ENCODE measurements at regions not wholly inside any gene's neighbourhood (a gene's known extent, or its start where the extent isn't known, plus 50 kb on each side); places are given as distances from the start of the nearest gene placed in this dataset.

GRCh38 chr7:136605532-136606329 lies 262.7 kb upstream of the CHRM2 start:
- TF ChIP-seq CTCF (IDR thresholded peaks at IDR 0.05 in 8 of 11, conservative IDR thresholded peaks at IDR 0.05 in 3 of 11), result no peak
- TF ChIP-seq POLR2A (IDR thresholded peaks at IDR 0.05), result no peak
